ENCODE measurements at regions not wholly inside any gene's neighbourhood (a gene's known extent, or its start where the extent isn't known, plus 50 kb on each side); places are given as distances from the start of the nearest gene placed in this dataset.
A peak's percentile ranks its signal among the peaks of the same experiment; 100 is the strongest.
"Not testable (repeated sequence)": the region's sequence is repeated elsewhere in the genome, so short reads cannot be mapped to it uniquely, and the experiment has no call there.

DNA sequence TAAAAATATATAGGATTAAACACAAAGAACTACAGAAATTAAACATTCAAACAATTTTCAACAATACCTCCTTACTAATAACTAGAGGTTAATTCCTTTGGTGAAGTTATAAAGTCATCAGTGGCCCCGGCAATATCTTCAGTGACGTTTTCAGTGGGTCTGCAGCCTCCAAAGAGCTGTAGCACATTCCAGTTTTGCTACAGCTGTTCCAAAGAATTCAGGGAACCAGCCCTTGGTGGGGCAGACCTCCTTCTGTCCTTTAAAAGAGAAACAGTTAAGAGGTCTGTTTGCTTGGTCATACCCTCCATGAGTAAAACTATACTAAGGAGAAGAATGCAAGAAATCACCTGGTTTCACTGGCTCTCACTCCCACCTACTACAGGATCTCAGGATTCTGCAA is 99.2 kb upstream of the ZDHHC17 start:
- no peaks in the 10 kb centered on the region for H3K9me3 ChIP-seq (ENCODE audit: control insufficient read depth, low read depth, low read length)
- H3K27me3 ChIP-seq (ENCODE audit: control insufficient read depth, insufficient read depth, low read length), result no peaks in the 10 kb centered on the region
- no peak overlapping the region for H3K4me3 ChIP-seq (ENCODE audit: low read length)
- no peaks in the 10 kb centered on the region for H3K36me3 ChIP-seq (ENCODE audit: control insufficient read depth, low read depth, low read length)
- peaks cover 24% of the 10 kb centered on the region for H3K4me1 ChIP-seq (ENCODE audit: control insufficient read depth, low read depth, low read length)
- no peak overlapping the region for H3K9ac ChIP-seq (ENCODE audit: low read length)
- H3K27ac ChIP-seq (ENCODE audit: low read length), result no peak overlapping the region

DNA sequence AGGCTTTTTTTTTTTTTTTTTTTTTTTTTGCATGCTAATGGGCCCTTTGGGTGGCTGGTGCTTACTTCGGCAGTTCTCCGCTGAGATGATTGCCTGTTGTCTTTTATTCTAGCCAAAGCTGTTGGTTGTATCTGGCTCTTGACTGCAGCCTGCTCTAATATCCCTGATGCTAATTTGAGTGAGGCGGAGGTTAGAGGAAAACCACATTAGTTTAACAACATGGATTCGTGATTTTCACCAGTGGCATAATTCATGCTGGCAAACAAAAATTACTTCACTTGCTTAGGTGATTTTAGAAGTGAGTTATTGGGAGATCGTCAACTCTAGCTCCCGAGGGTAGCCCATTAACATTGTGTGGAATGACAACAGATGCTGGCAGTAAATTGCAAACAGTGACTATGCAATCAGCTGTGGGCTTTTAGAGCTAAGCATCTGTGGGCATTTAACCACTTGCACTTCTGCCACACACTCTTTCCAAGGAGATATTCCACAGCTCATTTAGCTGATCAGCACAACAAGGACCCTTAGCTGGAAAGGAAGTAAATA is 97.6 kb upstream of the ZDHHC17 start:
- H3K9ac ChIP-seq (ENCODE audit: low read length), result no peak overlapping the region
- H3K4me1 ChIP-seq (ENCODE audit: control insufficient read depth, low read depth, low read length), result peaks cover 24% of the 10 kb centered on the region
- no peaks in the 10 kb centered on the region for H3K9me3 ChIP-seq (ENCODE audit: control insufficient read depth, low read depth, low read length)
- no peaks in the 10 kb centered on the region for H3K36me3 ChIP-seq (ENCODE audit: control insufficient read depth, low read depth, low read length)
- H3K27me3 ChIP-seq (ENCODE audit: control insufficient read depth, insufficient read depth, low read length), result no peaks in the 10 kb centered on the region
- peak overlapping the region; percentile 11 for H3K4me3 ChIP-seq (ENCODE audit: low read length)
- no peak overlapping the region for H3K27ac ChIP-seq (ENCODE audit: low read length)

DNA sequence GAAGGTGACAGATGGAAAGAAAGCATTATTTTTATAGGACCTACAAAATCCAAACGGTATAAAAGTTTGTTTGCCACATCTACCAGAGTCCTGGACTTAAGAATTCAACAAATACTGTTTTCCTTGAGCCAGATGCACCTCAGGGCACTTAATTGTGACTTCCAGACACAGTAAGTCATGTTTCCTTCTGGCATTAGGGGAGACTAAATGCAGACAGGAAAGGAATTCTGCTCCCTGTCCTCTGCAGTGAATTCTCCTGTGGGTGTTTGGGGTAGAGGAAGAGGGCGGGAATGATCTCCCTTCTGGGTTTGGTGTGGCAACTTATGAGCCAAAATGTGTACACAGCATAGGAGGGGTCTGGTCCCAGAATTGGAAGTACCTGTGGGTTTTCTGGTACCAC is 93.9 kb upstream of the ZDHHC17 start:
- H3K9ac ChIP-seq (ENCODE audit: low read length), result no peak overlapping the region
- no peak overlapping the region for H3K27ac ChIP-seq (ENCODE audit: low read length)
- peaks cover 21% of the 10 kb centered on the region for H3K4me1 ChIP-seq (ENCODE audit: control insufficient read depth, low read depth, low read length)
- no peaks in the 10 kb centered on the region for H3K9me3 ChIP-seq (ENCODE audit: control insufficient read depth, low read depth, low read length)
- H3K27me3 ChIP-seq (ENCODE audit: control insufficient read depth, insufficient read depth, low read length), result no peaks in the 10 kb centered on the region
- no peak overlapping the region for H3K4me3 ChIP-seq (ENCODE audit: low read length)
- no peaks in the 10 kb centered on the region for H3K36me3 ChIP-seq (ENCODE audit: control insufficient read depth, low read depth, low read length)

DNA sequence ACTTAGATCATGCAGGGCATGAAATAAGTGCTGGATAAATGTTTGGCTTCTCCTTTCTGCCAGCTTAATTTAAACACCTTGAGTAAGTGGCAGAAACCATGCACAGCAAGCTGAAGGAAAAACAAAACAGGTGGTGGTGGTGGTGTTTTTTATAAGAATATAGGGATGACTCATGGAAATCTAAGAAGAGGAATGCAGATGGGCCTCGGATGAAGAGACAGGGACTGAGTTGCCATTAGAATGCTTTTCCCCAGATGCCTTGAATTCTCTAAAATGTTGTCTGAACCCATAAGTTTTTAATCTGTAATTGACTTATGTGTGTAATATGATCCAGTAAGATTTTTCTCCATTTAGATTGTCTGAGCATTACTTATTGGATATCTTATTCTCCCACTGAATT is 93.1 kb upstream of the ZDHHC17 start:
- H3K27me3 ChIP-seq (ENCODE audit: control insufficient read depth, insufficient read depth, low read length), result no peaks in the 10 kb centered on the region
- no peak overlapping the region for H3K9ac ChIP-seq (ENCODE audit: low read length)
- H3K9me3 ChIP-seq (ENCODE audit: control insufficient read depth, low read depth, low read length), result no peaks in the 10 kb centered on the region
- no peak overlapping the region for H3K4me3 ChIP-seq (ENCODE audit: low read length)
- no peaks in the 10 kb centered on the region for H3K36me3 ChIP-seq (ENCODE audit: control insufficient read depth, low read depth, low read length)
- peaks cover 13% of the 10 kb centered on the region for H3K4me1 ChIP-seq (ENCODE audit: control insufficient read depth, low read depth, low read length)
- H3K27ac ChIP-seq (ENCODE audit: low read length), result no peak overlapping the region

DNA sequence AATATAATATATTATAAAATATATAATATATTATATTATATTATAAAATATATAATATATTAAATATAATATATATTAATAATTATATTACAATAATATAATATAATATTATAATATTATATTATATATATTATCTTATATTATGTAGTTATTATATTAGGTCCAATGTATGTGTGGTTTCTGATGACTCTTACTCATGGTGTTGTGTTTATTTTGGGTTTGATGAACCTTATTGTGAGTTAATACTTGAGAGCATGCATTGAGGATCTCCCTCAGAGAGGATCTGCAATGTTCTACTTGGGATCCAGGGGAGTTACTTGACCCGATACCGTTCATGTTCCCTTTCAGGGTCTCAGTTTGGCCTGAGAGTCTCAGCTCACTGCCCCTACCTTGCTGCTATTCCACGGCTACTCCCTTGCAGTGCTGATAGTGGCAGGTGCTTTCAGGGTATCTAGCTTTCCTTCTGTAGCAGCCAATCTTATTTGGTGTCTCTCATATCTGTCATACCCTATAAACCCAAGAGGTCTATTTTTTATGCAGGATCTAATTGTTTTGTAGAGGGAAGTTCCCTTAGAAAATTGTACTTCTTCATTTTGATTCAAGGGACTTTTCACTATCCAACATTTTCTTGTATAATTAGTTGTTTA is 89.1 kb upstream of the ZDHHC17 start:
- H3K4me3 ChIP-seq (ENCODE audit: low read length), result no peak overlapping the region
- no peaks in the 10 kb centered on the region for H3K4me1 ChIP-seq (ENCODE audit: control insufficient read depth, low read depth, low read length)
- no peak overlapping the region for H3K9ac ChIP-seq (ENCODE audit: low read length)
- no peaks in the 10 kb centered on the region for H3K27me3 ChIP-seq (ENCODE audit: control insufficient read depth, insufficient read depth, low read length)
- H3K9me3 ChIP-seq (ENCODE audit: control insufficient read depth, low read depth, low read length), result no peaks in the 10 kb centered on the region
- H3K27ac ChIP-seq (ENCODE audit: low read length), result no peak overlapping the region
- no peaks in the 10 kb centered on the region for H3K36me3 ChIP-seq (ENCODE audit: control insufficient read depth, low read depth, low read length)

DNA sequence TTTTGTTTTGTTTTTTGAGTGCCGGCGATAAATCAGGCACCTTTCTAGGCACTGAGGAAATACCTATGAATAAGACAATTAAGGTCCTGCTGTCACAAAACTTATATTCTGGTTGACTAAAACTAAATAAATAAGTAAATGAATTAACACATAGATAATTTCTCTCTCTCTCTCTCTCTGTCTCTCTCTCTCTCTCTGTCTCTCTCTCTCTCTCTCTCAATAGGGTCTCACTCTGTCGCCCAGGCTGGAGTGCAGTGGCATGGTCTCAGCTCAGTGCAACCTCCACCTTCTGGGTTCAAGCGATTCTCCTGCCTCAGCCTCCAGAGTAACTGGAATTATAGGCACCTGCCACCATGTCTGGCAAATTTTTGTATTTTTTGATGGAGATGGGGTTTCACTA is 87.7 kb upstream of the ZDHHC17 start:
- not testable (repeated sequence) for H3K4me3 ChIP-seq (ENCODE audit: low read length); H3K9me3 ChIP-seq (ENCODE audit: control insufficient read depth, low read depth, low read length); H3K27me3 ChIP-seq (ENCODE audit: control insufficient read depth, insufficient read depth, low read length); H3K9ac ChIP-seq (ENCODE audit: low read length); H3K36me3 ChIP-seq (ENCODE audit: control insufficient read depth, low read depth, low read length); H3K4me1 ChIP-seq (ENCODE audit: control insufficient read depth, low read depth, low read length); H3K27ac ChIP-seq (ENCODE audit: low read length)

DNA sequence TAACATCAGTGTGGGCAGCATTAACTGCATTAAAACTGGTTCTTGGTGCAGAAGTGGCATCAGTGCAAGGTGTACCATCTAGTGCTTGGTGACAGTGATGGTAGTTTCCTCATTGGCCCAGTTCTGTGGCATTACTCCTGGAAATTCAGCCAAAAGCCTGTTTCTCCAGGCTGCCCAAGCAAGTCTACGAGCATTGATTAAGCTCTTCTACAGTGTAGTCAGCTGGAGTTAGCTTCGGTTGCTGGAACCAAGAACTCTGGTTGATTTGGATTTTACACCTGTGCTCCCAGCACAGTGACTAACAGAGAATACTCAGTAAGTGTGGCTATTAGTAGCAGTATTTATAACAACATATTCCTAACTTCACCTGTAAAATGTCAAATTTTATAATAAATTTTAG is 84.9 kb upstream of the ZDHHC17 start:
- no peak overlapping the region for H3K27ac ChIP-seq (ENCODE audit: low read length)
- no peaks in the 10 kb centered on the region for H3K27me3 ChIP-seq (ENCODE audit: control insufficient read depth, insufficient read depth, low read length)
- no peaks in the 10 kb centered on the region for H3K9me3 ChIP-seq (ENCODE audit: control insufficient read depth, low read depth, low read length)
- no peak overlapping the region for H3K4me3 ChIP-seq (ENCODE audit: low read length)
- H3K4me1 ChIP-seq (ENCODE audit: control insufficient read depth, low read depth, low read length), result no peaks in the 10 kb centered on the region
- H3K9ac ChIP-seq (ENCODE audit: low read length), result no peak overlapping the region
- no peaks in the 10 kb centered on the region for H3K36me3 ChIP-seq (ENCODE audit: control insufficient read depth, low read depth, low read length)

DNA sequence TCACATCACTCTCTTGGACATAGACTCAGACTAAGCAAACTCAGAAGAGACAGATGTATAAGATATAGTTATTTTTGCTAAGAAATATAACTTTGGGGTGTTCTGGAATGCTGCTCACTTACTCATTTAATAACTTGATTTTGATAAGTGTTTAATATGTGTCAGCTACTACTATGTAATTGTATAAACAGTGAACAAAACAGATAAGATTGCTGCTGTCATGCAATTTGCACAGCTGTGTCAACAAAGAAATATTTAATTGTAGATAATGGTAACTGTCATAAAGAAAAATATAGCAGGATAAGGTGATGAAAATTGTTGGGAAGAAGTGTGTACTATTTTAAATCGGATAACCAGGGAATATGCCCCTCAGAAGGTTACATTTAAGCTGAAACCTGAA is 84.1 kb upstream of the ZDHHC17 start:
- Histone ChIP-seq H3K9me3 (ENCODE audit: control insufficient read depth, low read depth, low read length) (no peaks in the 10 kb centered on the region), H3K36me3 (ENCODE audit: control insufficient read depth, low read depth, low read length) (no peaks in the 10 kb centered on the region), H3K27ac (ENCODE audit: low read length) (no peak overlapping the region), H3K4me3 (ENCODE audit: low read length) (no peak overlapping the region), H3K4me1 (ENCODE audit: control insufficient read depth, low read depth, low read length) (no peaks in the 10 kb centered on the region), H3K9ac (ENCODE audit: low read length) (no peak overlapping the region), H3K27me3 (ENCODE audit: control insufficient read depth, insufficient read depth, low read length) (no peaks in the 10 kb centered on the region)

DNA sequence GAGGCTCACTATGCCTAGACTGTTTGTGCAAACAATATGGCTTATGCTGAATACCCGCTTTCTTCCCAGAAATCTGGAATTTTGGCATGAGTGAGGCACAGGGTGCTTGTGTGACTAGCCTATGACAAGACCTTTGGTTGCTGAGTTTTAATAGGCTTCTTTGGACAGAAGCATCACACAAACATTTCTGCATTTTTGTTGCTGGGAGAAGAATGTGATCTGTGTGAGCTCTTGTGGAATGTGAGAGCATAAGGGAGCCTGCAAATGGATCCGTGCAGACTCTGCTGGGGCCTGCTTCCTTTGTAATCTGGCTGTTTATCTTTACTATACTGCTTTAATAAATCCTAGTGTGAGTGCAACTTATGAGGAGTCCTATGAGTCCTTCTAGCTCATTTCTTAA is 83.0 kb upstream of the ZDHHC17 start:
- Histone ChIP-seq H3K9ac (ENCODE audit: low read length) (no peak overlapping the region), H3K4me1 (ENCODE audit: control insufficient read depth, low read depth, low read length) (peaks cover 5% of the 10 kb centered on the region), H3K4me3 (ENCODE audit: low read length) (no peak overlapping the region), H3K27me3 (ENCODE audit: control insufficient read depth, insufficient read depth, low read length) (no peaks in the 10 kb centered on the region), H3K36me3 (ENCODE audit: control insufficient read depth, low read depth, low read length) (no peaks in the 10 kb centered on the region), H3K27ac (ENCODE audit: low read length) (no peak overlapping the region), H3K9me3 (ENCODE audit: control insufficient read depth, low read depth, low read length) (no peaks in the 10 kb centered on the region)

DNA sequence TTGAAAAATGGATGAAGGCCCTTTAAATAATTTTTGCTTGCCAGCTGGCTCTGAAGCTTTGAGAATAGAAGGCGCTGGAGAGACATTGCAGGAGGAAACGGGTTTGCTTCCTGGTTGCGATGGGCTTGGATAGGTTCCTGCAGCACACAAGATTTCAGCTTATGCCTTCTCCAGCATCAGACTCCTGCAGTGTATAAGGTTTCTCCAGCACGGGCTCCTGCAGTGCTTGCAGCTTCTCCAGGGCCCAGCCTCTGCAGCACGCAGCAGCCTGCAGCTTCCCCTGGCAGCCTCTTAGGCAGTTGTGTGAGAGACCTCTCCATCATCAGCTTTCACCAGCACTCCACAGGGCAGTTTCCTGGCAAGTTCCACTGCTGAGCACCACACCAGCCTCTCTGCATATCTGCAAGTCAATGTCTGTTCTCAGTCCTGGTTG is 78.7 kb upstream of the ZDHHC17 start:
- H3K27ac ChIP-seq (ENCODE audit: low read length), result no peak overlapping the region
- no peaks in the 10 kb centered on the region for H3K36me3 ChIP-seq (ENCODE audit: control insufficient read depth, low read depth, low read length)
- no peaks in the 10 kb centered on the region for H3K9me3 ChIP-seq (ENCODE audit: control insufficient read depth, low read depth, low read length)
- peaks cover 10% of the 10 kb centered on the region for H3K4me1 ChIP-seq (ENCODE audit: control insufficient read depth, low read depth, low read length)
- H3K9ac ChIP-seq (ENCODE audit: low read length), result no peak overlapping the region
- H3K4me3 ChIP-seq (ENCODE audit: low read length), result no peak overlapping the region
- no peaks in the 10 kb centered on the region for H3K27me3 ChIP-seq (ENCODE audit: control insufficient read depth, insufficient read depth, low read length)

DNA sequence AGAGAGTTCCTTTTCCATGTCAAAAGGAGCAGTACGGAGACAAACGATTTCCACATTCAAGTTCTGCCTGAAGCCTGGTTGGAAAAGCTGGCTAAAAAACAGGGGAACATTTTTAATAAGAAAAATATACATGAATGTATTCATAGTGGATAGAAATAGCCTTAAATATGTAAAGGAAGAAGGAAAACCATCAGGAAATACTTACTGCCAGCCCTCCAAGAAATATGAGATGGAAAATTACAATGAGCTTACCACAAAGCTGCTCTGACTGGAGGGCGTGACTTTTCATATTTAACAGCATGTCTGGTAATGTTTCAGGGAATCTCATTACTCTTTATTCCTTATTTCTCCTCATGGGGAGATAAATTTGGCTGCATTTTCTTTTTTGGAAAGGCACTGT is 75.9 kb upstream of the ZDHHC17 start:
- H3K9ac ChIP-seq (ENCODE audit: low read length), result no peak overlapping the region
- no peaks in the 10 kb centered on the region for H3K9me3 ChIP-seq (ENCODE audit: control insufficient read depth, low read depth, low read length)
- peaks cover 14% of the 10 kb centered on the region for H3K4me1 ChIP-seq (ENCODE audit: control insufficient read depth, low read depth, low read length)
- no peak overlapping the region for H3K27ac ChIP-seq (ENCODE audit: low read length)
- no peaks in the 10 kb centered on the region for H3K27me3 ChIP-seq (ENCODE audit: control insufficient read depth, insufficient read depth, low read length)
- no peaks in the 10 kb centered on the region for H3K36me3 ChIP-seq (ENCODE audit: control insufficient read depth, low read depth, low read length)
- no peak overlapping the region for H3K4me3 ChIP-seq (ENCODE audit: low read length)

DNA sequence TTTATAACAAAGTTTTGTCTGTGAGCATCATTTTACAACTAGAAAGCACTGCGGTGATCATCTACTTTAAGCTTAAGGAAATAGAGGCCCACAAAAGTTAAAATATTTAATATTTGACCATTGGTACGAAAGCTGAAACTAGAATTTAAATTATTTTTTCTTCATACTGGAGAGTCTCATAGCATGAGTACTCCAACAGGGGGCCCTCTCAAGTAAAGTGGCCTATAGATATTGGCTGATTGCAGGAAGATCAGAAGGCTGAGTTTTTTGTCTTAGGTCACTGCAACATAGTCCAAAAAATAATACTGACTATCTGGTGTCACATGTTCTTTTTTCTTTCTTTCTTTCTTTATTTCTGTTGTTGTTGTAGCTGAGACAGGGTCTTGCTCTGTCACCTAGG is 75.3 kb upstream of the ZDHHC17 start:
- Histone ChIP-seq H3K27ac (ENCODE audit: low read length) (no peak overlapping the region), H3K4me3 (ENCODE audit: low read length) (no peak overlapping the region), H3K9ac (ENCODE audit: low read length) (no peak overlapping the region), H3K9me3 (ENCODE audit: control insufficient read depth, low read depth, low read length) (no peaks in the 10 kb centered on the region), H3K4me1 (ENCODE audit: control insufficient read depth, low read depth, low read length) (peaks cover 17% of the 10 kb centered on the region), H3K27me3 (ENCODE audit: control insufficient read depth, insufficient read depth, low read length) (no peaks in the 10 kb centered on the region), H3K36me3 (ENCODE audit: control insufficient read depth, low read depth, low read length) (no peaks in the 10 kb centered on the region)
